K562 (cell line): ENCODE measurements at regions not wholly inside any gene's neighbourhood (a gene's known extent, or its start where the extent isn't known, plus 50 kb on each side); places are given as distances from the start of the nearest gene placed in this dataset.

Experiments
- CTCF ChIP-seq, 3 experiments: IDR thresholded peaks in 2 of 3; conservative IDR thresholded peaks in 1 of 3; 2 replicates each; pipeline ENCODE4 v1.5.1; 2011 to 2012; ENCODE audit warnings: low read length in 3 of 3, mild to moderate bottlenecking in 3 of 3, control low read depth in 2 of 3, improper control_type of control experiment in 1 of 3, inconsistent platforms in 1 of 3, low read depth in 1 of 3, mixed read lengths in 1 of 3, moderate library complexity in 1 of 3; ENCODE audit not compliant: insufficient read depth in 2 of 3
- EZH2 ChIP-seq: IDR thresholded peaks from 2 replicates; pipeline ENCODE4 v1.6.1; 2012; ENCODE audit warnings: low read depth, mild to moderate bottlenecking, inconsistent platforms, low read length, borderline replicate concordance
- JUN ChIP-seq, 2 experiments: sonication (generic) in 1 of 2; formaldehyde crosslinking in 1 of 2; IDR thresholded peaks; 2 replicates each; pipeline versions ENCODE4 v1.6.1 to v1.8.0; 2012 to 2022; ENCODE audit warnings: borderline replicate concordance in 2 of 2, mild to moderate bottlenecking in 2 of 2, improper control_type of control experiment in 1 of 2, low read depth in 1 of 2, low read length in 1 of 2, missing genetic modification reagents in 1 of 2
- L3MBTL2 ChIP-seq: fragments of 450-650 bp; IDR thresholded peaks from 2 replicates; pipeline ENCODE4 v1.6.1; 2016; ENCODE audit warnings: mild to moderate bottlenecking, moderate library complexity
- MXI1 ChIP-seq: IDR thresholded peaks from 2 replicates; pipeline ENCODE4 v1.6.1; 2011; ENCODE audit warnings: low read depth, mild to moderate bottlenecking, improper control_type of control experiment, low read length
- MYNN ChIP-seq, 2 experiments: sonication (generic); formaldehyde crosslinking in 1 of 2; IDR thresholded peaks; 2 replicates each; pipeline versions ENCODE4 v1.5.0 to v1.6.1; 2016 to 2020; ENCODE audit warnings: antibody characterized with exemption in 1 of 2, missing genetic modification reagents in 1 of 2
- NR2C2 ChIP-seq, 2 experiments: fragments of 200-800 bp in 1 of 2; sonication (Bioruptor generic) in 1 of 2; sonication (generic) in 1 of 2; formaldehyde crosslinking in 1 of 2; IDR thresholded peaks; 2 replicates each; pipeline versions ENCODE4 v1.6.1 to v1.8.0; 2016 to 2022; ENCODE audit warnings: mild to moderate bottlenecking in 1 of 2, missing compliant biosample characterization in 1 of 2, missing genetic modification characterization in 1 of 2, missing genetic modification reagents in 1 of 2
- TAF7 ChIP-seq: fragments of 450-650 bp; IDR thresholded peaks from 2 replicates; pipeline ENCODE4 v1.6.1; 2016; ENCODE audit warnings: missing genetic modification characterization, missing compliant biosample characterization
- TFAP4 ChIP-seq: sonication (generic); formaldehyde crosslinking; IDR thresholded peaks from 2 replicates; pipeline ENCODE4 v1.8.0; 2022; ENCODE audit warnings: missing genetic modification reagents, mild to moderate bottlenecking, moderate library complexity, borderline replicate concordance
- U2AF2 ChIP-seq: fragments of 200-400 bp; formaldehyde crosslinking; optimal IDR thresholded peaks from 2 replicates; pipeline ENCODE3; 2017; ENCODE audit warnings: low read depth, mild to moderate bottlenecking, low read length

- TF ChIP-seq L3MBTL2 (no peak), MYNN (IDR thresholded peaks at IDR 0.05) (no peak), MYNN (CRISPR knock-in tag; IDR thresholded peaks at IDR 0.05) (no peak), MXI1 (no peak), CTCF (IDR thresholded peaks at IDR 0.05 in 2 of 3, conservative IDR thresholded peaks at IDR 0.05 in 1 of 3; ENCODE audit: insufficient read depth in 2 of 3, low read depth in 1 of 3, low read length in 3 of 3) (no peak), TAF7 (tag) (no peak), EZH2 (no peak), U2AF2 (no peak), JUN (IDR thresholded peaks at IDR 0.05; ENCODE audit: borderline replicate concordance, low read depth, low read length) (no peak), JUN (CRISPR knock-in tag; IDR thresholded peaks at IDR 0.05; ENCODE audit: borderline replicate concordance) (no peak), TFAP4 (CRISPR knock-in tag) (no peak), NR2C2 (CRISPR knock-in tag; IDR thresholded peaks at IDR 0.05) (no peak), NR2C2 (tag; IDR thresholded peaks at IDR 0.05) (no peak)
Measured at GRCh38 chr4:163941221-163941905, 446.9 kb downstream of the TMA16 start.
